Spleen (tissue), 11 donors: ENCODE measurements at regions not wholly inside any gene's neighbourhood (a gene's known extent, or its start where the extent isn't known, plus 50 kb on each side); places are given as distances from the start of the nearest gene placed in this dataset.

Experiments
- DNase-seq: peaks from one replicate; pipeline ENCODE4 v3.0.0-alpha.2; 2020
- H3K27ac ChIP-seq, 8 donors: fragments of 200-600 bp; sonication (generic) in 7 of 8; 1 replicate in 4 of 8; 2 replicates in 4 of 8; pipeline versions ENCODE4 v1.5.0 to v1.8.0; 2016 to 2021; ENCODE audit warnings: inconsistent platforms in 4 of 8, mild to moderate bottlenecking in 4 of 8, moderate library complexity in 1 of 8
- H3K27me3 ChIP-seq, 7 donors: fragments of 200-600 bp; sonication (generic) in 6 of 7; replicated peaks in 1 of 7; 1 replicate in 4 of 7; 2 replicates in 3 of 7; pipeline versions ENCODE4 v1.5.0 to v1.8.0; 2016 to 2021; ENCODE audit warnings: inconsistent platforms in 3 of 7, mild to moderate bottlenecking in 1 of 7
- H3K36me3 ChIP-seq, 6 donors: fragments of 200-600 bp; sonication (generic) in 5 of 6; 1 replicate in 4 of 6; 2 replicates in 2 of 6; pipeline versions ENCODE4 v1.5.0 to v1.8.0; 2016 to 2021; ENCODE audit warnings: inconsistent platforms in 2 of 6
- H3K4me1 ChIP-seq, 6 donors: fragments of 200-600 bp; sonication (generic) in 5 of 6; 1 replicate in 3 of 6; 2 replicates in 3 of 6; pipeline versions ENCODE4 v1.5.0 to v1.8.0; 2016 to 2021; ENCODE audit warnings: inconsistent platforms in 3 of 6
- H3K4me3 ChIP-seq, 8 donors: fragments of 200-600 bp; sonication (generic) in 7 of 8; 1 replicate in 4 of 8; 2 replicates in 4 of 8; pipeline versions ENCODE4 v1.5.0 to v1.8.0; 2016 to 2021; ENCODE audit warnings: inconsistent platforms in 4 of 8, mild to moderate bottlenecking in 4 of 8, moderate library complexity in 2 of 8
- H3K9me3 ChIP-seq, 8 donors: fragments of 200-600 bp; sonication (generic) in 7 of 8; 1 replicate in 4 of 8; 2 replicates in 4 of 8; pipeline versions ENCODE4 v1.5.0 to v1.8.0; 2016 to 2021; ENCODE audit warnings: inconsistent platforms in 4 of 8
- POLR2A ChIP-seq, 3 donors: fragments of 450-650 bp; IDR thresholded peaks; one replicate each; pipeline ENCODE4 v1.5.1; 2017; ENCODE audit warnings: antibody characterized with exemption in 3 of 3, mild to moderate bottlenecking in 1 of 3
- POLR2AphosphoS5 ChIP-seq, 3 donors: sonication (generic); formaldehyde crosslinking; IDR thresholded peaks; one replicate each; pipeline ENCODE4 v1.5.1; 2017; ENCODE audit warnings: antibody characterized with exemption in 3 of 3
- whole genome bisulfite sequencing, 5 donors: extraction: QIAGEN DNeasy Blood & Tissue Kit in 3 of 5; methylation state at CpG; one replicate each; pipeline versions ENCODE4 v1.1.5 to v1.1.7; 2013 to 2018; 5-methylcytosine and 5-hydroxymethylcytosine counted together
- intact Hi-C: fragments of 100-400 bp; cut with DNase I; formaldehyde crosslinking; loops from one replicate; pipeline ENCODE4 v1.15.0; 2023; ENCODE audit warnings: low total_unique reads
- TF ChIP-seq, protein P1 (sequence below), 11 experiments: fragments of 200-600 bp in 7 of 11; fragments of 450-650 bp in 4 of 11; sonication (generic) in 4 of 11; IDR thresholded peaks in 8 of 11; conservative IDR thresholded peaks in 3 of 11; 1 replicate in 7 of 11; 2 replicates in 4 of 11; pipeline versions ENCODE4 v1.4.0 to v1.8.0; 2016 to 2021; ENCODE audit warnings: antibody characterized with exemption in 11 of 11, inconsistent platforms in 4 of 11, mild to moderate bottlenecking in 1 of 11
- donor health status: healthy with polysubstance abuse.
- donor health status: DM: no; HTN: no; CAD: no; lungs with moderate emphysema.
- donor health status: DM: no; HTN: no; CAD: no.
- donor health status: Bipolar disorder and iron deficiency.
- donor health status: healthy.
- donor health status: DM: no; HTN: no; CAD: no.
- donor health status: DM: yes; HTN: yes; CAD: no.

GRCh38 chr17:12597895-12598294 is 67.8 kb upstream of the MYOCD start:
- Histone ChIP-seq H3K4me3 (no peak overlapping the region), H3K4me1 (no peaks in the 10 kb centered on the region), H3K9me3 (no peaks in the 10 kb centered on the region), H3K27me3 (no peaks in the 10 kb centered on the region), H3K36me3 (no peaks in the 10 kb centered on the region), H3K27ac (no peak overlapping the region)
- no peak for DNase-seq
- 88 to 98% (median 93%) methylated on average over 3 of the region's 3 CpGs for WGBS, 5 donors
- intact Hi-C loops, result no loop called here
- TF ChIP-seq, protein P1, sequence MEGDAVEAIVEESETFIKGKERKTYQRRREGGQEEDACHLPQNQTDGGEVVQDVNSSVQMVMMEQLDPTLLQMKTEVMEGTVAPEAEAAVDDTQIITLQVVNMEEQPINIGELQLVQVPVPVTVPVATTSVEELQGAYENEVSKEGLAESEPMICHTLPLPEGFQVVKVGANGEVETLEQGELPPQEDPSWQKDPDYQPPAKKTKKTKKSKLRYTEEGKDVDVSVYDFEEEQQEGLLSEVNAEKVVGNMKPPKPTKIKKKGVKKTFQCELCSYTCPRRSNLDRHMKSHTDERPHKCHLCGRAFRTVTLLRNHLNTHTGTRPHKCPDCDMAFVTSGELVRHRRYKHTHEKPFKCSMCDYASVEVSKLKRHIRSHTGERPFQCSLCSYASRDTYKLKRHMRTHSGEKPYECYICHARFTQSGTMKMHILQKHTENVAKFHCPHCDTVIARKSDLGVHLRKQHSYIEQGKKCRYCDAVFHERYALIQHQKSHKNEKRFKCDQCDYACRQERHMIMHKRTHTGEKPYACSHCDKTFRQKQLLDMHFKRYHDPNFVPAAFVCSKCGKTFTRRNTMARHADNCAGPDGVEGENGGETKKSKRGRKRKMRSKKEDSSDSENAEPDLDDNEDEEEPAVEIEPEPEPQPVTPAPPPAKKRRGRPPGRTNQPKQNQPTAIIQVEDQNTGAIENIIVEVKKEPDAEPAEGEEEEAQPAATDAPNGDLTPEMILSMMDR (IDR thresholded peaks at IDR 0.05 in 8 of 11, conservative IDR thresholded peaks at IDR 0.05 in 3 of 11), result no peak
- TF ChIP-seq POLR2AphosphoS5 (IDR thresholded peaks at IDR 0.05) (no peak), POLR2A (IDR thresholded peaks at IDR 0.05) (no peak)

GRCh38 chr17:12599186-12599920 is 66.3 kb upstream of the MYOCD start:
- H3K36me3 ChIP-seq, result no peaks in the 10 kb centered on the region
- no peaks in the 10 kb centered on the region for H3K27me3 ChIP-seq
- H3K9me3 ChIP-seq, result no peaks in the 10 kb centered on the region
- WGBS, 5 donors, result 74 to 82% (median 77%) methylated on average over 3 of the region's 3 CpGs
- H3K4me3 ChIP-seq, result no peak overlapping the region
- DNase-seq, result no peak
- no peak overlapping the region for H3K27ac ChIP-seq
- H3K4me1 ChIP-seq, result no peaks in the 10 kb centered on the region
- intact Hi-C loops, result no loop called here
- TF ChIP-seq POLR2A (IDR thresholded peaks at IDR 0.05) (no peak), POLR2AphosphoS5 (IDR thresholded peaks at IDR 0.05) (no peak)
- TF ChIP-seq, protein P1 (IDR thresholded peaks at IDR 0.05 in 8 of 11, conservative IDR thresholded peaks at IDR 0.05 in 3 of 11), result no peak

- DNase-seq, result no peak
- no peak overlapping the region for H3K27ac ChIP-seq
- H3K36me3 ChIP-seq, result no peaks in the 10 kb centered on the region
- intact Hi-C loops, result no loop called here
- TF ChIP-seq POLR2A (IDR thresholded peaks at IDR 0.05), result no peak
- no peak for TF ChIP-seq POLR2AphosphoS5 (IDR thresholded peaks at IDR 0.05)
- TF ChIP-seq, protein P1 (IDR thresholded peaks at IDR 0.05 in 8 of 11, conservative IDR thresholded peaks at IDR 0.05 in 3 of 11), result no peak
- H3K9me3 ChIP-seq, result no peaks in the 10 kb centered on the region
- H3K4me1 ChIP-seq, result no peaks in the 10 kb centered on the region
- H3K4me3 ChIP-seq, result no peak overlapping the region
- H3K27me3 ChIP-seq, result no peaks in the 10 kb centered on the region
- 60 to 85% (median 72%) methylated on average over 2 of the region's 2 CpGs for WGBS, 5 donors
Measured at GRCh38 chr17:12600349-12600748, 65.3 kb upstream of the MYOCD start.

- 80 to 88% (median 82%) methylated on average over 6 of the region's 6 CpGs for WGBS, 5 donors
- Histone ChIP-seq H3K36me3 (no peaks in the 10 kb centered on the region), H3K4me3 (no peak overlapping the region), H3K27ac (no peak overlapping the region), H3K27me3 (no peaks in the 10 kb centered on the region), H3K4me1 (no peaks in the 10 kb centered on the region), H3K9me3 (no peaks in the 10 kb centered on the region)
- intact Hi-C loops, result no loop called here
- no peak for DNase-seq
- TF ChIP-seq POLR2AphosphoS5 (IDR thresholded peaks at IDR 0.05) (no peak), POLR2A (IDR thresholded peaks at IDR 0.05) (no peak)
- TF ChIP-seq, protein P1 (IDR thresholded peaks at IDR 0.05 in 8 of 11, conservative IDR thresholded peaks at IDR 0.05 in 3 of 11), result no peak
Measured at GRCh38 chr17:12603566-12603965, 62.1 kb upstream of the MYOCD start.
